Common myeloid progenitor, CD34-positive (primary cell): ENCODE measurements at regions not wholly inside any gene's neighbourhood (a gene's known extent, or its start where the extent isn't known, plus 50 kb on each side); places are given as distances from the start of the nearest gene placed in this dataset.
A peak's percentile ranks its signal among the peaks of the same experiment; 100 is the strongest.

ENCODE experiments used
- CTCF ChIA-PET: fragments of 350-600 bp; sonication (Branson Sonifier 250); formaldehyde crosslinking; loops from one replicate; lab custom pipeline; 2021; ENCODE audit warnings: antibody characterized with exemption; lab: Charles Lee
- POLR2A ChIA-PET: fragments of 350-600 bp; sonication (Branson Sonifier 250); formaldehyde crosslinking; loops from one replicate; lab custom pipeline; 2021; ENCODE audit warnings: antibody characterized with exemption; lab: Charles Lee
- DNase-seq, 3 donors: peaks; one replicate each; pipeline versions ENCODE4 v3.0.0 to v3.0.0-alpha.2; 2013
- H3K27ac ChIP-seq, 2 experiments: 1 replicate in 1 of 2; 2 replicates in 1 of 2; pipeline ENCODE4 v1.7.0; 2013; ENCODE audit warnings: inconsistent platforms in 2 of 2, low read length in 2 of 2, mild to moderate bottlenecking in 2 of 2, low read depth in 1 of 2, moderate library complexity in 1 of 2; ENCODE audit not compliant: severe bottlenecking in 2 of 2, insufficient read depth in 1 of 2, poor library complexity in 1 of 2
- H3K27me3 ChIP-seq, 5 experiments: replicated peaks in 2 of 5; 1 replicate in 3 of 5; 2 replicates in 2 of 5; pipeline versions ENCODE4 v1.6.1 to v1.7.0; 2013; ENCODE audit warnings: low read length in 4 of 5, mild to moderate bottlenecking in 2 of 5, moderate library complexity in 2 of 5, inconsistent platforms in 1 of 5; ENCODE audit not compliant: insufficient read depth in 5 of 5, control insufficient read depth in 4 of 5
- H3K36me3 ChIP-seq, 4 experiments: 1 replicate in 2 of 4; 2 replicates in 2 of 4; pipeline versions ENCODE4 v1.6.1 to v1.7.0; 2013; ENCODE audit warnings: low read length in 3 of 4, control low read depth in 1 of 4, mild to moderate bottlenecking in 1 of 4; ENCODE audit not compliant: control insufficient read depth in 4 of 4, insufficient read depth in 4 of 4
- H3K4me1 ChIP-seq, 4 experiments: 1 replicate in 3 of 4; 2 replicates in 1 of 4; pipeline versions ENCODE4 v1.6.1 to v1.7.1; 2013; ENCODE audit warnings: low read length in 3 of 4, mild to moderate bottlenecking in 3 of 4, control low read depth in 1 of 4, inconsistent platforms in 1 of 4, moderate library complexity in 1 of 4; ENCODE audit not compliant: control insufficient read depth in 4 of 4, insufficient read depth in 4 of 4; ENCODE audit errors: control extremely low read depth in 1 of 4
- H3K4me3 ChIP-seq, 7 experiments: 1 replicate in 4 of 7; 2 replicates in 3 of 7; pipeline versions ENCODE4 v1.5.1 to v1.7.0; 2013; ENCODE audit warnings: mild to moderate bottlenecking in 7 of 7, low read length in 6 of 7, moderate library complexity in 6 of 7, inconsistent platforms in 2 of 7, low read depth in 2 of 7, control low read depth in 1 of 7; ENCODE audit not compliant: insufficient read depth in 4 of 7, control insufficient read depth in 1 of 7; ENCODE audit errors: extremely low read depth in 1 of 7
- H3K9me3 ChIP-seq, 5 experiments: 1 replicate in 4 of 5; 2 replicates in 1 of 5; pipeline versions ENCODE4 v1.6.1 to v1.7.1; 2013; ENCODE audit warnings: low read length in 4 of 5, mild to moderate bottlenecking in 2 of 5, inconsistent platforms in 1 of 5, low read depth in 1 of 5, moderate library complexity in 1 of 5; ENCODE audit not compliant: control insufficient read depth in 4 of 5, insufficient read depth in 2 of 5; ENCODE audit errors: control extremely low read depth in 1 of 5
- WGBS: methylation state at CpG from one replicate; pipeline ENCODE4 v1.1.5; 2013; ENCODE audit not compliant: insufficient coverage; 5-methylcytosine and 5-hydroxymethylcytosine counted together

DNA sequence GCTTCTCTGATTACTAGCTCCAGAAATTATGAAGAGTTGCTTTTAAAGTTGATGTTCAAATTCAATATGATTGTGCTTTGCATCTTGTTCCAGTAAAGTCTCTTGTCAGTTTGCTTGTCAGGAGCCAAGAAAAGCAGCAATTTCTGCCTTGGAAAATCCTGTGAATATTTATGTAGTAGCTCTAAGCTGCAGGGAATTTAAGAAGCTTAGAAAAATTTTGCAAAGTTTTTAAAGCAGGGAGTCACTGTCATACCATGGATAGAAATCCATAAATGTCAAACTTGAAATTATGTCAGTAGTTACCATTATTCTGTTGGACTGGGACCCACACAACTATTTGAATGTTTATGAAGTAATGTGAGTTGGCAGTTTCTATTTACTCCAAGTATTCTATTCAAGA is 169.3 kb downstream of the TMEM200C start:
- CTCF ChIA-PET, result no interaction called here
- DNase-seq, result no peak
- Histone ChIP-seq H3K36me3 (no peaks in the 10 kb centered on the region), H3K27ac (no peak overlapping the region), H3K4me3 (no peak overlapping the region), H3K27me3 (peaks cover 0 to 14% (median 2%) of the 10 kb centered on the region in 5 experiments), H3K9me3 (no peaks in the 10 kb centered on the region), H3K4me1 (no peaks in the 10 kb centered on the region)
- POLR2A ChIA-PET, result no interaction called here

- ChIA-PET POLR2A (no interaction called here), CTCF (no interaction called here)
- 91% methylated on average over 10 of the region's 10 CpGs for WGBS
- Histone ChIP-seq H3K27me3 (peaks cover 0 to 7% (median 0%) of the 10 kb centered on the region in 5 experiments), H3K36me3 (no peaks in the 10 kb centered on the region), H3K4me3 (no peak overlapping the region), H3K27ac (no peak overlapping the region), H3K9me3 (no peaks in the 10 kb centered on the region), H3K4me1 (no peaks in the 10 kb centered on the region)
- DNase-seq, result no peak
Measured at GRCh38 chr18:5721924-5722323, 173.4 kb downstream of the TMEM200C start.

- H3K27ac ChIP-seq, result no peak overlapping the region
- no peaks in the 10 kb centered on the region for H3K4me1 ChIP-seq
- no peak for DNase-seq
- POLR2A ChIA-PET, result no interaction called here
- WGBS, result 75% methylated on average over 9 of the region's 9 CpGs
- no peak overlapping the region for H3K4me3 ChIP-seq
- CTCF ChIA-PET, result no interaction called here
- no peaks in the 10 kb centered on the region for H3K36me3 ChIP-seq
- H3K9me3 ChIP-seq, result no peaks in the 10 kb centered on the region
- H3K27me3 ChIP-seq, result peaks cover 0 to 9% (median 0%) of the 10 kb centered on the region in 5 experiments
Measured at GRCh38 chr18:5720132-5720531, 175.2 kb downstream of the TMEM200C start.

DNA sequence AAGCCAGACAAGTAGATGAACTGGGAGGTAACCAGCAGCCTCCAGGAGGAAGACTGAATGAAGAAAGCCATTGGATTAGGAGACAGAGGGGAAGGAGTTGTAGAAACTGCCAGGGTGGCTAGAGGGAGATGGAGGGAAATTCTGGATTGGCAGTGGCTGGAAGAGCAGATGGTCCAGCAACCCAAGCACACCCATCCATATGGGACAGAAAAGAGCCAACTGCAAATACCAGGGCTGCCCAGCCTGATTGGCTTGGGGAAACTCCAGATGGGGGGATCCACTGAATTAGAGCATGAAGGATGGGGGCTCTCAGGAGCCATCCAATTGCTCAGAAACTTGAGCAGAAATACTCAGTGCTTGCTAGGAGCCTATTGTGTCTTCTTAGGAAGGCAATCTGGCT is 173.5 kb upstream of the EPB41L3 start:
- Histone ChIP-seq H3K9me3 (no peaks in the 10 kb centered on the region), H3K4me1 (no peaks in the 10 kb centered on the region), H3K27ac (no peak overlapping the region), H3K4me3 (no peak overlapping the region), H3K27me3 (peaks cover 0 to 9% (median 0%) of the 10 kb centered on the region in 5 experiments), H3K36me3 (no peaks in the 10 kb centered on the region)
- POLR2A ChIA-PET, result no interaction called here
- CTCF ChIA-PET, result no interaction called here
- DNase-seq, result no peak

DNA sequence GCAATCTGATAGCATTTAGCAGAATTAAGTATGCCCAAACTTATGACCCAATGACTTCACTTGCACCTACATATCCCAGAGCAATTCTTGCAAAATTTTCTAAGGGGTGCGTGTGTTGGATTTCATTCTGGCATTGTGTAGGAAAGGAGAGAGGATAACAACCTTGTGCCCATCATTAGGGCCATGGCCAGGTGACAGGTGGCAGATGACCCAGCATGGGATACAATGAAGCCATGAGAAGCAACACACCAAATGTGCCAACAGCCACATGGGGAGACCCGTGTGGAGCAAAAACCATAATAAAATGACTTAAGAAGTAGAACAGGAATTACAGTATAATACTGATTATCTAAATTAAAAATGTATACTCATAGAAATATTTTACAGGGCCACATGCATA is 166.9 kb upstream of the EPB41L3 start:
- CTCF ChIA-PET, result no interaction called here
- H3K36me3 ChIP-seq, result no peaks in the 10 kb centered on the region
- WGBS, result no CpG with 5 or more reads among the region's 2 CpGs
- H3K9me3 ChIP-seq, result peaks cover 0 to 3% (median 0%) of the 10 kb centered on the region in 5 experiments
- no peak overlapping the region for H3K4me3 ChIP-seq
- peaks cover 0 to 7% (median 2%) of the 10 kb centered on the region in 4 experiments for H3K4me1 ChIP-seq
- POLR2A ChIA-PET, result no interaction called here
- H3K27ac ChIP-seq, result no peak overlapping the region
- peaks cover 0 to 2% (median 0%) of the 10 kb centered on the region in 5 experiments for H3K27me3 ChIP-seq
- no peak for DNase-seq

DNA sequence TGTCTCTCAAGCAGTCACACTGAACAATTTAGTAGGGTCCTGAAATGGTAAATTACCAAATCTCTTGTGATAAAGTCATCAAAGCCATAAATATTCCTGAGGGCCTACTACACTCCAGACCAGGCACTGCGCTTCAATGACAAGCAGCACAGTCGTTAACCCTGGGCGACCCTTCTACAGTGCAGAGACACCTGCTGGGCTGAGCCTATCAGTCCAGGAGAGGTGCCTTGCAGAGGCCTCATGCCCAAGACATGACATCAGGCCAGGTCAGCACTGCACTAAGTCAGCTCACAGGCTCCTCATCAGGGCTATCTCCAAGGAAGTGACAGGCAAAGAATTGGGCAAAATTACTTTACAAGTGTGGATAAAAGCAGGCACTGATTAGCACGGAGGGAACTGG is 166.4 kb upstream of the EPB41L3 start:
- H3K9me3 ChIP-seq, result peaks cover 0 to 3% (median 0%) of the 10 kb centered on the region in 5 experiments

GRCh38 chr18:5709476-5710095 is 165.8 kb upstream of the EPB41L3 start:
- Histone ChIP-seq H3K27ac (no peak overlapping the region), H3K36me3 (no peaks in the 10 kb centered on the region), H3K4me1 (peaks cover 0 to 7% (median 2%) of the 10 kb centered on the region in 4 experiments), H3K4me3 (no peak overlapping the region), H3K27me3 (peaks cover 0 to 2% (median 0%) of the 10 kb centered on the region in 5 experiments), H3K9me3 (peaks cover 0 to 3% (median 0%) of the 10 kb centered on the region in 5 experiments)
- ChIA-PET POLR2A (interaction anchor here (0.7 kb wide), 1 partner anchor 54 kb away, joined by 3 read pairs; no protein-coding TSS in a partner anchor), CTCF (interaction anchor here (1.1 kb wide), 1 partner anchor 105 kb away, joined by 3 read pairs; no protein-coding TSS in a partner anchor)
- DNase-seq, result peak in 1 of 3 donors; percentile 1
- 20% methylated on average over 5 of the region's 8 CpGs for WGBS

More for the DNA sequence above, 166.4 kb upstream of the EPB41L3 start:
- Histone ChIP-seq H3K27ac (no peak overlapping the region), H3K4me1 (peaks cover 0 to 7% (median 2%) of the 10 kb centered on the region in 4 experiments), H3K27me3 (peaks cover 0 to 2% (median 0%) of the 10 kb centered on the region in 5 experiments), H3K4me3 (no peak overlapping the region), H3K36me3 (no peaks in the 10 kb centered on the region)
- CTCF ChIA-PET, result interaction anchor here (1.1 kb wide), 1 partner anchor 105 kb away, joined by 3 read pairs; no protein-coding TSS in a partner anchor
- DNase-seq, result no peak
- POLR2A ChIA-PET, result no interaction called here
- 100% methylated on average over 3 of the region's 4 CpGs for WGBS
